ENCODE measurements at regions not wholly inside any gene's neighbourhood (a gene's known extent, or its start where the extent isn't known, plus 50 kb on each side); places are given as distances from the start of the nearest gene placed in this dataset.

GRCh38 chr13:87368639-87369038 lies 302.5 kb upstream of the SLITRK5 start:
- Histone ChIP-seq H3K9me3 (ENCODE audit: control insufficient read depth, insufficient read depth, low read depth, low read length) (no peaks in the 10 kb centered on the region), H3K4me3 (ENCODE audit: low read depth in 2 of 2, low read length in 2 of 2) (no peak overlapping the region), H3K4me1 (ENCODE audit: control insufficient read depth, insufficient read depth, low read length) (no peaks in the 10 kb centered on the region), H3K27me3 (ENCODE audit: control insufficient read depth, insufficient read depth, low read length) (no peaks in the 10 kb centered on the region), H3K27ac (ENCODE audit: low read length) (no peak overlapping the region), H3K36me3 (ENCODE audit: control insufficient read depth, insufficient read depth, low read length) (no peaks in the 10 kb centered on the region)
- TF ChIP-seq SIN3A (IDR thresholded peaks at IDR 0.05; ENCODE audit: borderline replicate concordance, insufficient read depth, low read depth, low read length) (no peak), REST (IDR thresholded peaks at IDR 0.05; ENCODE audit: insufficient read depth in 1 of 2, low read depth in 2 of 2, low read length in 1 of 2) (no peak)
- ChIA-PET POLR2A (no interaction called here), CTCF (no interaction called here)
- ATAC-seq (no peak), DNase-seq (ENCODE audit: low read depth, low spot score) (no peak)
- intact Hi-C loops (cut with micrococcal nuclease; ENCODE audit: unreplicated experiment): no loop called here
- no TSS peak for BruUV-seq (replicated peaks)
- in situ Hi-C loops (cut with HindIII; ENCODE audit: low pct_unique_long_range_greater_than_20kb, low sequenced_read_pairs): no loop called here

- intact Hi-C loops (cut with micrococcal nuclease; ENCODE audit: unreplicated experiment): no loop called here
- no peak for TF ChIP-seq CTCF (IDR thresholded peaks at IDR 0.05)
- TF ChIP-seq SIN3A (IDR thresholded peaks at IDR 0.05; ENCODE audit: borderline replicate concordance, insufficient read depth, low read depth, low read length): no peak
- TF ChIP-seq POLR2AphosphoS5 (IDR thresholded peaks at IDR 0.05; ENCODE audit: low read depth, low read length): no peak
- TF ChIP-seq REST (IDR thresholded peaks at IDR 0.05; ENCODE audit: insufficient read depth in 1 of 2, low read depth in 2 of 2, low read length in 1 of 2): no peak
- no peak for TF ChIP-seq TCF7L2 (IDR thresholded peaks at IDR 0.05; ENCODE audit: low read depth, low read length)
- DNase-seq (ENCODE audit: low read depth, low spot score): no peak
Measured at GRCh38 chr13:87376081-87376480, 295.1 kb upstream of the SLITRK5 start.

More at GRCh38 chr13:87376081-87376480, 295.1 kb upstream of the SLITRK5 start:
- Histone ChIP-seq H3K4me3 (ENCODE audit: low read depth in 2 of 2, low read length in 2 of 2) (no peak overlapping the region), H3K9me3 (ENCODE audit: control insufficient read depth, insufficient read depth, low read depth, low read length) (no peaks in the 10 kb centered on the region), H3K27ac (ENCODE audit: low read length) (no peak overlapping the region), H3K36me3 (ENCODE audit: control insufficient read depth, insufficient read depth, low read length) (no peaks in the 10 kb centered on the region), H3K4me1 (ENCODE audit: control insufficient read depth, insufficient read depth, low read length) (no peaks in the 10 kb centered on the region), H3K27me3 (ENCODE audit: control insufficient read depth, insufficient read depth, low read length) (no peaks in the 10 kb centered on the region)
- no TSS peak for BruUV-seq (replicated peaks)
- in situ Hi-C loops (cut with HindIII; ENCODE audit: low pct_unique_long_range_greater_than_20kb, low sequenced_read_pairs): no loop called here
- CTCF ChIA-PET: no interaction called here
- no peak for ATAC-seq
- POLR2A ChIA-PET: no interaction called here
